Gastrocnemius medialis (tissue), 4 donors: ENCODE measurements at regions not wholly inside any gene's neighbourhood (a gene's known extent, or its start where the extent isn't known, plus 50 kb on each side); places are given as distances from the start of the nearest gene placed in this dataset.

Experiments used
- CTCF ChIP-seq, 5 experiments: fragments of 450-650 bp in 3 of 5; fragments of 200-600 bp in 2 of 5; sonication (generic) in 2 of 5; IDR thresholded peaks in 4 of 5; conservative IDR thresholded peaks in 1 of 5; 1 replicate in 4 of 5; 2 replicates in 1 of 5; pipeline ENCODE4 v1.5.1; 2016 to 2019; ENCODE audit warnings: antibody characterized with exemption in 5 of 5, mild to moderate bottlenecking in 3 of 5, moderate library complexity in 3 of 5
- POLR2A ChIP-seq, 2 donors: fragments of 450-650 bp; IDR thresholded peaks; one replicate each; pipeline ENCODE4 v1.6.1; 2017; ENCODE audit warnings: antibody characterized with exemption in 2 of 2, mild to moderate bottlenecking in 2 of 2, moderate library complexity in 2 of 2

DNA sequence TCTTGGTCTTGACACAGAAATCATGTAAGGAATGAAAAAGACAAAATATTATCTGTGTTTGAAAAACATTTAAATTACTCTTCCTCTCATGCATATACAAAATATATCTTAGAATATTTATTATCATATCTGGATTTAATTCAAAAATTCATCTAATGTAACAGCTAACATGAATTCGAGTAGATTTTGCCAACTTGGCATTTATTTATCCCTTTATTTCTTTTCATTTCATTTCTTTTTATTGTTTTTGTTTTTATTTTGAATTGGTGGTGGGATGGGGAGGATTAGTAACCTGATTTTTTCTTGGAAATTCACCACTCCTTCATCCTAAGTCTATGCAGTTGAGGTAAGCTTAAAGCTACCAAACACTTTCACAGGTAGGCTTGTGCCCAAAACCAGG lies 508.7 kb downstream of the EPHA7 start:
- TF ChIP-seq CTCF (IDR thresholded peaks at IDR 0.05 in 4 of 5, conservative IDR thresholded peaks at IDR 0.05 in 1 of 5): no peak
- TF ChIP-seq POLR2A (IDR thresholded peaks at IDR 0.05): no peak
